ENCODE measurements at regions not wholly inside any gene's neighbourhood (a gene's known extent, or its start where the extent isn't known, plus 50 kb on each side); places are given as distances from the start of the nearest gene placed in this dataset.

- no peak for DNase-seq (ENCODE audit: low spot score)
These were observed 350.7 kb downstream of the GLRX3 start for GRCh38 chr10:130486906-130487305.

- DNase-seq (ENCODE audit: low spot score), result no peak
These were observed 351.4 kb downstream of the GLRX3 start for GRCh38 chr10:130487566-130487965.

GRCh38 chr10:130489891-130490290 lies 353.7 kb downstream of the GLRX3 start:
- no peak for DNase-seq (ENCODE audit: low spot score)

DNA sequence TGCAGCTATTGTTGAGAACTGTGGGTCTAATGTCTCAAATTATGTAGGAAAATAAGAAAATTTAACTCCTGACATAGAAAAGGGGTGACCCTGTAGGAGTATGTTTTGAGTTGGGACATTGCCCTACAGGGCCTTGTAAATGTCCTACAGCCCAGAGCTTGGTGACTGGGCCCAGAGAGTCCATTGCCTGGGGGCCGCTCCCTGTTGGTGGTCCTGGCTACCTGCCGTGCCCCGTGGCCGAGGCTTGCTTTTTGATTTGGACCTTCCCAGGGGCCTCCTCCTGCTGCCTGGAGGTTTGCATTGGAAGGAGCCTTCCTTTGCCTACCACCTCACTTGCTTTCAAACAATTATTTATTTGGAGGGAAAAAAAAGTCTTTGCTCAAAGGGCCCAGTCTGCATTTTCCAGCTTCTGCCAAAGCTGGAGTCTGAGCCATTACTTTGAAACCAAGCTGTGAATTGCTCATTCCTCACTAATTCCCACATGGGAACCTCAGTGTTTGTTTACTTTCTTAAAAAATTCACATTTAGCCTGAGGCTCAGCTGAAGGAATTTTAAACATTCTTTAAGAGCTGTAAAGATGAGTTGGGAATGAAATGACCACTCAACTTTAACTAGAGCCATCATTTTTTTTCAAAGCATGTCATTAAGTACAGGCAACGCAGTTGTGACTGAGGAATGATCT lies 355.0 kb downstream of the GLRX3 start:
- no peak for DNase-seq (ENCODE audit: low spot score)

GRCh38 chr10:130491693-130492050 lies 355.5 kb downstream of the GLRX3 start:
- DNase-seq (ENCODE audit: low spot score), result no peak

DNA sequence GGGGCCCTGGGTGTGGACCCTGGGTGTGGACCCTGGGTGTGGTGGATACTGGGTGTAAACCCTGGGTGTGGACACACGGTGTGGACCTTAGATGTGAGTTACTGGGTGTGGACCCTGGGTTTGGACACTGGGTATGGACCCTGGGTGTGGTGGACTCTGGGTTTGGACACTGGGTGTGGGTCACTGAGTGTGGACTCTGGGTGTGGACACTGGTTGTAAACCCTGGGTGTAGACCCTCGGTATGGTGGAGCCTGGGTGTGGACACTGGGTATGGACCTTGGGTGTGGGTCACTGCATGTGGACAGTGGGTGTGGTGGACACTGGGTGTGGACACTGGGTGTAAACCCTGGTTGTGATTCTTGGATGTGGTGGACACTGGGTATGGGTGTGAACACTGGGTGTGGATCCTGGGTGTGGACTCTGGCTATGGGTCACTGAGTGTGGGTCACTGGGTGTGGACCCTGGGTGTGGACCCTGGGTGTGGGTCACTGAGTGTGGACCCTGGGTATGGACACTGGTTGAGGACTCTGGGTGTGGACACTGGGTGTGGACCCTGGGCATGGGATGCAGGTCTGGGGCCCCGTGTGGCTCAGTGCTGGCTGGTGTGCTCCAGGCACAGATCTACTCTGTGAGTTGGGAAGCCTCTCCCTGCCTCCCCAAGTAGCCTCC lies 356.2 kb downstream of the GLRX3 start:
- DNase-seq (ENCODE audit: low spot score), result no peak

DNA sequence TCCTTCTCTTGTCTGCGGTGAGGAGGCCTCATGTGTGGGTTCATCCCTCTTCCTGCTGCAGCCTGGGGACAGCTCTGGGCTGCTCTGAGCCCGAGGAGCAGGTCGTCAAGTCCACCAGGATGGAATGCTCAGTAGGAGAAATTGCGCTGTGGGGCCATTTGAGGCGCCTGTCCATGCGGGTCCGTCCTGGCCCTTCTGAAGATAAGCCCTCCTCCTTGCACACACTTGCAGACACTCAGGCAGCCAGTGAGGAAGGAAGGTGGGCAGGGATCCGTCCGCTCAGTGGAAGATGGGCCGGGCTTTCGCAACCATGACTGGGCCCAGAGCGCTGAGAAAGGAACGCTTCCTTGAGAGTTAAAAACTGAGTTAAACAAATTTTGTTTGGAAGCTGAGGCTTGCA lies 356.8 kb downstream of the GLRX3 start:
- DNase-seq (ENCODE audit: low spot score), result no peak

DNA sequence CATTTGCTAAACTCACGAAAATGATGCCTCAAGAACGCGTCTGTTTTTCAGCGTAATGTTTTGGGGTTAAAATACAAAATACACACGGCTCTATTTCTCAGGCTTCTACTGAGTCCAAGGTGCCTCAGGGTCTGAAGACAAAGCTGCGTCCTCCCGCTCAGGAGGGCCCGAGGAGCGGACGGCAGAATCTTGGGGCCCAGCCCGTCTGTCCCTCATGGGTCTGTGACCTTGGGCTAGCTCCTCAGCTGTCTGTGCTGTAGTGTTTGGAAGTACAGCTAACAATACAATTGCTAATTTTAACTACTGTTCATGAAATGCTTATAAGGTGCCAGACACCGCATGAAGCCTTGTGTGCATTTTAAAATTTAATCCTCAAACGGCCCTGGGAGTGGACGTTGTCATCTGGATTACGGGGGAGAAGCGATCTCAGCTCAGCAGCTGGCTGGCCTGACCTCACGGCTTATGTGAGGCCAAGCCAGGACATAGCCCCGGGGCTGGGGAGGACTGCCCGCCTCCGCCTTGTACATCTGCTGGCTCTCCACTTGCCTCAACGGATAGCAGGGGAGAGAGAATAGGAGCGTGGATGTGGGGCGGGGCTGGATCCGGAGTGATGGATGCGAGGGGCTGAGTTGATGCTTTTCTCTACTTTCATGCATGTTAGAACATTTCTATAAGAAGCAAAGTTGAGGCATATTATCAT lies 357.4 kb downstream of the GLRX3 start:
- DNase-seq (ENCODE audit: low spot score), result peak; percentile 70

DNA sequence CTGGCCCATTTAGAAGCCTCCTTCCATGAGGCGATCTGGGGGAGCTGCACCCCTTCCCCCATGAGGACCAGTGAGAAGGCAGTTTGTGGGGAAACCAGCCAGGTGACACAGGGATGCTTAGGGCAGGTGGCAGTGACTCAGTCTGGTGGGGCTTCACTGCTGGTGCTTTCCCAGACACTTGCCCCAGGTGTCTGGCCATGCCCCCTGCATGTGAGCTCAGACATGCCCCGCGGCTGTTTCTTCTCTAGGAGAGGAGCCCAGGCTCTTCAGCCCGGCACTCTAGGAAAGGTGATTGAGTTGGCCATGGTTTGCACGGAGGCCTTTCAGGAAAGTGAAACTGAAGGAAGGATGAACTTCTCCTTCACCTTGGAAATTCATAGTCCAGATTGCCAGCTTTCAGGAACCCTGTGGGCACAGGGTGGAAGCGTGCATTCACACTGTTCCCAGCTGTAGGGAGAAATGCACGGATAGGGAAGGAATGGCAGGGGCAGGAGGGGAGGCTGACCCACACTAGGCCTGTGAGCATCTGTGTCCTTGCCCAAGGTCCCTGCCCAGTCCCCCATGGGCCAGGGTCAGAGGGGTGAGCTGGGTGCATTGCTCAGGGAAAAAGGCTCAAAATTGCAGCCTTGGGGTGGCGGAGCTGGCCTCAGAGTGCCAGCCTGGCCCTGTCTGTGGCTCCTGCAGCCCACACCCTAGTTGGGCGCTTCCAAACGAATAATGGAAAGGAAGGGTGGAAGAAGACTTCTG lies 359.1 kb downstream of the GLRX3 start:
- DNase-seq (ENCODE audit: low spot score), result no peak

- no peak for DNase-seq (ENCODE audit: low spot score)
These were observed 359.9 kb downstream of the GLRX3 start for GRCh38 chr10:130495891-130496636.

DNA sequence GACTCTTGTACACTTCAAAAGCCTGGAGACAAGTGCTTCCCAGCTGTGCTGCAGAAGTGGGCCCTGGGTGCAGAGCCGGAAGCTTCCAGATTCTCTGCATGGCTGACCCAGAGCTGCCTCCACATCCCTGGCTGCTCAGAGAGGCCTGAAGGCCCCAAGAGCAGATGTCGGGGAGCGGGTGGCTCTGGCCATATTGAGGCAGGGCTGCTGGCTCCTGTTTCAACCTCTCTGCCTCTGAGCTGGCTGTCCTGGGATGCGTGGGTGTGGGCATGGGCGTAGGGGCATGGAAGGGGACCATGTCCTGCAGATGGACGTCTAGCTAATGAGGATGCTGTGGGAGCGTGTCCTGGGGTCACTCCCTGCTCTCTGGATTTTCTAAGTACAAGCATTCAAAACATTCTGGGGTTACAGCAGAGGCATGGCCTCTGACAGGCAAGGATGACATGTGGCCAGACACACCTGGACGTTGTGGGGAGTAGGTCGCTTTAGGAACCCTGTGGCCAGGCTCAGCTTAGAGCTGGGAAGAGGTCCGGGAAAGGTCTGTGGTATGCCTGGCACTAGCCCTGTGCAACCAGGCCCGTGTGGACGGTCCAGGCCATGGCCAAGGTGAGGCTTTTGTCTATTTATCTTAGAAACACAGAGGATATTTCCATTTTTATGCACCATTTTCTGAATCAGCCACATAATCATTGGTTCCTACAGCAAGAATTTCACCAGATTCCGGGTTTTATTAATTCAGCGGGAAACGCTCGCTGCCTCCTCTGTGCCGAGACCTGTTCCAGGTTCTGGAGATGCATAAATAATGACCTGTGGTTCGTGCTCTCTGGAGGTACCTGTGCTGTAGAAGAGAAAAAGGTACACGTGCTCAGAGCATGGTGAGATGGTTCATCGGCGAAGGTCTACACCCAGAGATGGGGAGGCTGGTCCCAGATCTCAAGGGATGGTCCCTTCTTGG lies 361.1 kb downstream of the GLRX3 start:
- DNase-seq (ENCODE audit: low spot score), result no peak

GRCh38 chr10:130498042-130498441 lies 361.9 kb downstream of the GLRX3 start:
- no peak for DNase-seq (ENCODE audit: low spot score)

- DNase-seq (ENCODE audit: low spot score), result no peak
These were observed 362.7 kb downstream of the GLRX3 start for GRCh38 chr10:130498934-130499333.

DNA sequence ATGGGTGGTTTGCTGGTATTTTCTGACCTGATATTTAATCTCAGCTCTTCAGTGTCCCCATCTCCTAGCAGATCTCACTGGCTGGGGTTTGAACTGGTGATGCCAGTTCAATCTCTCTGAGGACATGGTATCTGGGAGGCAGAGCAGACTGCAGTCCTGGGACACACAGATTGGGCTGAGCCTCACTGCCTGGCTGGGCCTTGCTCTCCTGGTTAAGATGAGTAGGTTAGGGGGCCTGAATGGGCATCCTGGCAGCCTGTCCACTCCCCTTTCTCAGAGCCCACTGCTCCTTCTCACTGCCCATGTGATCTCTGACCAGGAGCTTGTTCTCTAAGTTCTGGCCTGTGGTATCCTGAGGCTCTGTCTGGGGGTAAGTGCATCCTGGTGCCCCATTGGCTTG lies 363.4 kb downstream of the GLRX3 start:
- DNase-seq (ENCODE audit: low spot score), result no peak

- peak; percentile 28 for DNase-seq (ENCODE audit: low spot score)
These were observed 364.2 kb downstream of the GLRX3 start for GRCh38 chr10:130500261-130501000.

DNA sequence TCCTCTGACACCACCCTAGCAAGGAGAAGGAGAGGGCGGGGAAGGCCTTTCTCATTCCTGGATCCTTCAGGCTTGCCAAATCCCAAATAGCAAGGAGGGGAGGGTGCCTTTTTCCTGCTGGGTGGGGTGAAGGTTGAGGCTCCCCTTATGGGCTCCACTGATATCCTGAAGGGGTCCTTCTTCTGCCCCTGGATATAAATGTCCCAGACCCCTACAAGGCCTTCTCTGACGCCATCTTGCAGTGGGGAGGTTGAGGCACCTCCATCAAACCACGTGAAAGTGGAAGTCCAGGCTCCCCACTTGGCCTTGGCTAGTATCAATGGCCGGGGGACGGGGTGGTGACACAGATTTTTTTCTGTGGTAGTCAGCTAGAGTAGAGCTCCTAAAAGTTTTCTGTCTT lies 371.3 kb downstream of the GLRX3 start:
- DNase-seq (ENCODE audit: low spot score), result no peak

GRCh38 chr10:130509881-130510689 lies 373.9 kb downstream of the GLRX3 start:
- DNase-seq (ENCODE audit: low spot score), result no peak

DNA sequence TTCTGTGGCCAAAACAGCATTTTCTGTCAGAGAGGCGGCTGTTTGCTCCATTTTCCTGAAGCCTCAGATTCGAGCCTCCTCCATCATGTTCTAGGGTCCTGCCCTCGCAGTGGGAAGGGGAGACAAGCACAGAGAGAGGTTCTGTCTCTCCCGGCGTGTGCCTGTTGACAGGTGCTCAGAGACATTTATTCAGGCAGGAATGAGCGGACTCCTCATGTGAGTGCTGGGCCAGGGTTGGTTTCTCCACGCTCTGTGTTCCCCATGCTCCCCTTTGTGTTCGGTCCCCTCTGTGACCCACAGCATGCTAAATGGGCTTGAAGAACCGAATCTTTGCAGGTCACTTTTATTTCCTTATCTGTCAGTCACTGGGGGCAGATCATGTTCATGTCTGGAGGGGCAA lies 374.6 kb downstream of the GLRX3 start:
- no peak for DNase-seq (ENCODE audit: low spot score)

- DNase-seq (ENCODE audit: low spot score), result no peak
These were observed 375.6 kb downstream of the GLRX3 start for GRCh38 chr10:130511766-130512165.

All from ecto neural progenitor cell (in vitro differentiated cells).